ENCODE measurements at regions not wholly inside any gene's neighbourhood (a gene's known extent, or its start where the extent isn't known, plus 50 kb on each side); places are given as distances from the start of the nearest gene placed in this dataset.

GRCh38 chr7:131203291-131203976 lies 124.2 kb upstream of the MKLN1 start:
- DNase-seq = no peak

- DNase-seq = no peak
Measured at GRCh38 chr7:131208777-131209176, 118.9 kb upstream of the MKLN1 start.

- DNase-seq = no peak
Measured at GRCh38 chr7:131210618-131211017, 117.1 kb upstream of the MKLN1 start.

- DNase-seq = no peak
Measured at GRCh38 chr7:131211500-131211899, 116.2 kb upstream of the MKLN1 start.

- DNase-seq = no peak
Measured at GRCh38 chr7:131212114-131212513, 115.6 kb upstream of the MKLN1 start.

- DNase-seq = no peak
Measured at GRCh38 chr7:131218727-131219128, 108.9 kb upstream of the MKLN1 start.

- no peak for DNase-seq
Measured at GRCh38 chr7:131219312-131220041, 108.2 kb upstream of the MKLN1 start.

- no peak for DNase-seq
Measured at GRCh38 chr7:131221061-131221460, 106.6 kb upstream of the MKLN1 start.

- DNase-seq = no peak
Measured at GRCh38 chr7:131222171-131222570, 105.5 kb upstream of the MKLN1 start.

- no peak for DNase-seq
Measured at GRCh38 chr7:131223151-131223550, 104.5 kb upstream of the MKLN1 start.

- no peak for DNase-seq
Measured at GRCh38 chr7:131224996-131225395, 102.7 kb upstream of the MKLN1 start.

GRCh38 chr7:131225619-131226513 lies 101.8 kb upstream of the MKLN1 start:
- no peak for DNase-seq

- DNase-seq = no peak
Measured at GRCh38 chr7:131226514-131226865, 101.2 kb upstream of the MKLN1 start.

GRCh38 chr7:131231381-131232220 lies 96.1 kb upstream of the MKLN1 start:
- DNase-seq = no peak

GRCh38 chr7:131232768-131233167 lies 94.9 kb upstream of the MKLN1 start:
- no peak for DNase-seq

- DNase-seq = no peak
Measured at GRCh38 chr7:131233193-131233592, 94.5 kb upstream of the MKLN1 start.

GRCh38 chr7:131234719-131235488 lies 92.8 kb upstream of the MKLN1 start:
- DNase-seq = no peak

- DNase-seq = no peak
Measured at GRCh38 chr7:131235489-131236317, 92.0 kb upstream of the MKLN1 start.

- no peak for DNase-seq
Measured at GRCh38 chr7:131236318-131236672, 91.4 kb upstream of the MKLN1 start.

- DNase-seq = no peak
Measured at GRCh38 chr7:131238347-131238931, 89.2 kb upstream of the MKLN1 start.

- no peak for DNase-seq
Measured at GRCh38 chr7:131241386-131241785, 86.3 kb upstream of the MKLN1 start.
